GM12873 (cell line): ENCODE measurements at regions not wholly inside any gene's neighbourhood (a gene's known extent, or its start where the extent isn't known, plus 50 kb on each side); places are given as distances from the start of the nearest gene placed in this dataset.

Experiments used
- CTCF ChIP-seq: IDR thresholded peaks from 2 replicates; pipeline ENCODE4 v1.5.1; 2012; ENCODE audit warnings: low read depth, mild to moderate bottlenecking, moderate library complexity, low read length, control low read depth; ENCODE audit not compliant: insufficient read depth; ENCODE audit errors: missing control alignments

- no peak for TF ChIP-seq CTCF
These were observed 146.6 kb downstream of the GLUL start for GRCh38 chr1:182245040-182245439.

- TF ChIP-seq CTCF: no peak
These were observed 147.1 kb downstream of the GLUL start for GRCh38 chr1:182244451-182244850.

DNA sequence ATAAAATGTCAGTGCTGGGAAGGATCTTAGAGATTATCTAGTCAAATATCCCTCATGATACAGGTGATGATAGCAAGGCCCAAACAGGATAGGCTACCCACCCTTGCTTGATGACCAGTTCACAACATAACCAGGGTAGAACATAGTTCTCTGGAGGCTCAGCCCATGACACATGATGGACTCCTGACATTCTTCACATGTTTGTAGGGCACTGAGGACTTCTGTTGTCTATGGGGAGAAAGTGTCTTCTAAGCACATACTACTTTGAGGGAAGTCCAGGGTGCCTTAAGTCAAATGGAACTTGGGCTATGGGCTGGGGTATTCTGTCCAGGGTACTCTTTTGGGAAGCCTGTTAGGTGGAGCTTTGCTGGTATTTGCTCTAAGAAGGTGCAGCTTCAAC lies 148.9 kb downstream of the GLUL start:
- TF ChIP-seq CTCF: no peak

DNA sequence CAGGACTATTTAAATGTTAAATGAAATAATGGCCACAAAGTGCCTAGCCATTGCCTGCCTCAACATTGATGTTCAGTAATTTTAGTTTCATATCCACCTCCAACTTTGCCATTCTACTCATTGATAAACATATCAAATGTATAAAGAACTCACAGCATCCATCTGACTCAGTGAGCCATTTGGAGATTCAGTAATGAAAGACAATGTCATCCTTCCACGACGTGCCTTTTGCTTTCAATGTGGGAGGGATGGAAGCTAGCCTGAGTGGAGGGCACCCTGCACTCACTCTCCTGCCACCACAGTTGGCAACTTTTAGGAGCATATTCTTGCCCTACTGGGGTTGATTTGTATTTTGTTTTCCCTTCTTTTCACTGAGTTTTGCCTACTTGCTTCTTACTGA lies 151.5 kb downstream of the GLUL start:
- TF ChIP-seq CTCF: no peak

- TF ChIP-seq CTCF: no peak
These were observed 153.2 kb downstream of the GLUL start for GRCh38 chr1:182238421-182238820.

DNA sequence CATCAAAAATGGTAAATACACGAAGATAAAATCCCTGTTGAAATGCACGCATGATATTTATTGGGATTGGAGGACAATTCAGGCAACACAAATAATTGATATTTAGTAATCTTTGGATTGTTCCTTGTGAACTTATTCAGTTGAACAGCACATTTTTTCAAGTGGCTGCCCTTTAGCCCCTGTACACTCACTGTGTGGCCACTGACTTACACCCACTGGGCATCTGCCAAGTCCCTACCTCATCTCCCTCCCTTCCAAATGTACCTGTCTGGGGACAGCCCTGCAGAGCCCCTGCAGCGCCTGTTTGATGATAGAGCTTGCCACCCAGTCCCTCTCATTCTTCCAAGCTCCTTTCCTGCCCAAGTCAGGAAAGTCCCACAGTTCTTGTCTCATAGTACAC lies 154.3 kb downstream of the GLUL start:
- no peak for TF ChIP-seq CTCF

GRCh38 chr1:182236651-182237077 lies 154.9 kb downstream of the GLUL start:
- no peak for TF ChIP-seq CTCF

GRCh38 chr1:182235952-182236650 lies 155.5 kb downstream of the GLUL start:
- TF ChIP-seq CTCF: no peak
